UCSD-AML1 (cell line): ENCODE measurements at regions not wholly inside any gene's neighbourhood (a gene's known extent, or its start where the extent isn't known, plus 50 kb on each side); places are given as distances from the start of the nearest gene placed in this dataset.
"Not testable (repeated sequence)": the region's sequence is repeated elsewhere in the genome, so short reads cannot be mapped to it uniquely, and the experiment has no call there.

Source experiments
- DNase-seq: peaks from one replicate; lab custom pipeline; 2025; ENCODE audit not compliant: unreplicated experiment; lab: John Stamatoyannopoulos, UW

DNA sequence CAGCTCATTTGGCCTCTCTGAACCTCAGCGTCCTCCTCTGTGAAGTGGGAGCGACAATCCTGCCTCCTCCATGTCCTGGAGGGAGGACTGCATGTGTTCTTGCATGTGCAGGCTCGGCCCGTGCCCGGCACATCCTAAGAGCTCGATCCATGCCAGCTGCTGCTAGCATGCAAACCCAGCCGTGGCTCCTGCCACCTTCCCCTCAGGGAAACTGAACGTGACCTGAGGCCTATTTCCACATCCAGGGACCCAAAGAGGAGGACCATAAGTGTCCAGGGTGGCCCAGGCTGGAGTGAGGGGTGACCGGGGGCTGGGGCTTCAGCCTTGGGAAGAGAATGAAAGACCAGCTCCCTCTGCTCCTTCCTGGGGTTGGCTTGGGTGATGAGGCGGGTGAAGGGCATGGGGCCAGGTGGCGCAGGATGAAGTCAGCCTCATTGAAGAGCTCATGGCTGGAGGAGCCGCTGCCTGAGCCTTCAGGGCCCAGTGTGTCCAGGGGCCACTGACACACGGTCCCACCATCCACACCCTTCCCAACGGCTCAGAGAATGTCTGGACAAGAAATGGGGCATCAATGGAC, 115.7 kb upstream of the AKAP13 start:
- not testable (repeated sequence) for DNase-seq

DNA sequence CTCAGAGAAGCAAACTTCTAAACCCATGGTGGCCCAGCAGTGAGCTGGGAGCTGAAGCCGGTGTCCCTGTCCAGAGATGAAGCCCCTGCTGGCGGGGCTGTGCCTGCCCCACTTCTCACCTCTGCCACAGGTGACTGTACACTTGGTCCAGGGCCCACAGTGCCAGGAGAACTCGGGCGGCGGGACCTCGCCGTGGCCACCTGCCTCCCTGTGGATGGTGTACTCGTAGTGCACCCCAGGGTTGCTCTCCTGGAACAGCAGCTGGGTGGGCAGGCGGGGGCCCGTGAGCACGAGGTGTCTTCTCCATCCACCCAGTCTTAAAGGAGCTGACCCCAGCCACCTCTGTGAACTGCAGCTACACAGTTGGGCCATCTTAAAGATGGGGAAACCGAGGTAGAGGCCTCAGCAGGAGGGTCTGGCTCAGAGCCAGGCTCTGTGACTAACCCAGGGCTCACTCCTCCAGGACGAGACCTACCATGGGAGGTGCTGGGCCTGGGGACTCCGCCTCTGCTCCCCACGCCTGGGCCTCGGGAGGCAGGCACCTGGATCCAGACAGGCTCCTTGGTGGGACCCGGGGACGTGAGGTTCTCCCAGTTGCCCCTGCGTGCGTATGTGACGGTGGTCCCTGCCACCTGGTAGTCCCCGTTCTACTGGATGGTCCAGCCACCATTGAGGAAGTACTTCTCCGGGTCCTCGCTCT, 113.1 kb upstream of the AKAP13 start:
- DNase-seq = not testable (repeated sequence)

DNA sequence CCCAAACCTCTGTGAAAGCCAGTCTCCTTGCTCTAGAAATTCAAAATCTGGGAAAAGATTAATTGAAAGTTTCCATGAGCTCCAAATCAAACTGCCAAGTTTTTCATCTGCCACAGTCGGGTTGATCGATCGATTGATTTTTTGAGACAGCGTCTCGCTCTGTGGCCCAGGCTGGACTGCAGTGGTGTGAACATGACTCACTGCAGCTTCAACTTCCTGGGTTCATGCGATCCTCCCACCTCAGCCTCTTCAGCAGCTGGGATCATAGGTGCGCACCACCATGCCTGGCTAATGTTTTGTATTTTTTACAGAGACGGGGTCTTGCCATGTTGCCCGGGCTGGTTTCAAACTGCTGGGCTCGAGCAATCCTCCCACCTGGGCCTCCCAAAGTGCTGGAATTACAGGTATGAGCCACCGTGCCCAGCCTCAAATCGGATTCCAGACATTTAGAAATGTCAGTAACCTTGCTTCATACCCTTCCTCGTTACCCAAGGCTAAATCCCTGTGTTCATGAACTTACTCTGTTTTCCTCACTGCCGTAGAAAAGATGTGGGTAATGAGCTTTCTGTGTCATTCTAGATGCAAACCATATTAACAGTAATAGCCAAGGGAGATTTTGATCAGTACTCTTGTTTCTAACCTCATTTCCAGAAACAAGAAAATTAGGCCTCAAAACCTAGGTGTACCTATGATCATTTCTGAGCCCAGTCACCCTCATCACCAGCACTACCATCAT, 105.9 kb upstream of the AKAP13 start:
- no peak for DNase-seq

DNA sequence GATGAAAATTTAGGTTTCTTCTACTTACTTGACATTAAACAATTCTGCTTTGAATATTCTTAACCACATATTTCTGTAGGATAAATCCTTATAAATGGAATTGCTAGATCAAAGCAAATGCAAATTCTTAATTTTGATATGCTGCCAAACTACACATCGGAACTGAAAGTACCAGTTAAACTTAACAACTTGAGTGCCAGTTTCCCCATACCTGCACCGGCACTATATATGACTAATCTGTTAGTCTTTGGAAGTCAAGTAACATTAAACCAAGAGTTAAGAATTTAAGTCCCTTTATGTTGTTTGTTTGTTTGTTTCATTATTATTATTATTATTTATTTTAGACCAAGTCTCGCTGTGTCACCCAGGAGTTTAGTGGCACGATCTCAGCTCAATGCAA, 103.9 kb upstream of the AKAP13 start:
- no peak for DNase-seq

DNA sequence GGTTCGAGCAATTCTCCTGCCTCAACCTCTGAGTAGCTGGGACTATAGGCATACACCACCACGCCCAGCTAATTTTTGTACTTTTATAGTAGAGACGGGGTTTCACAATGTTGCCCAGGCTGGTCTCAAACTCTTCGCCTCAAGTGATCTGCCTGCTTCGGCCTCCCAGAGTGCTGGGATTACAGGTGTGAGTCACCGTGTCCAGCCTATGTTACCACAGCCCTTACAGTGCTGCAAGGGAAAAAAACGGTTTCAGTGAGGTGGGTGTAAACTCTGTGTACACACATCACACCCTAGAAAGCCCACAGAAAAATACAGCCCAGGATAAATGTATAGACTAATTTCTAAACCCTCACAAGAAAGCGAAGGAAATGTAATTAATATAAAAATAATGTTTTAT, 103.5 kb upstream of the AKAP13 start:
- no peak for DNase-seq

DNA sequence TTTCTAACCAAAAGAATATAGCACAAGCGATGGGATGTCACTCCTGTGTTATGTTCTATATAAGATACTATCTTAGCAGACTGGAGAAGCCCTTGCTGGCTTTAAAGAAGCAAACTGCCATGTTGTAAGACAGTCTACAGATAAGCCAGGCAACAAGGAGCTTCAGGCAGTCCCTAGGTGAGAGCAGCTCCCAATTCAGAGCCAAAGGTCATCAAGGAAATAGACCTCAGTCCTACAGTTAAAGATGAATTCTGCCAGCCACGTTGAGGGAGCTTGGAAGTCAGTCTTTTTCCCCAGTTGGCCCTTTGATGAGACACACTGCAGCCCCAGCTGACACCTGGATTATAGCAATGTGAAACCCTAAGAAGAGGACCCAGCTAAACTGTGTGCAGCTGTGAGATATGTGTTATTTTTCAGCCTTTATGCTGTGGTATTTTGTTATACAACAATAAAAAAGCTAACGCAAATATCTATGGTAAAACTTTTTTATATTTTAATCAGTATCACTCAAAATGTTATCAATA, 102.5 kb upstream of the AKAP13 start:
- DNase-seq = no peak

DNA sequence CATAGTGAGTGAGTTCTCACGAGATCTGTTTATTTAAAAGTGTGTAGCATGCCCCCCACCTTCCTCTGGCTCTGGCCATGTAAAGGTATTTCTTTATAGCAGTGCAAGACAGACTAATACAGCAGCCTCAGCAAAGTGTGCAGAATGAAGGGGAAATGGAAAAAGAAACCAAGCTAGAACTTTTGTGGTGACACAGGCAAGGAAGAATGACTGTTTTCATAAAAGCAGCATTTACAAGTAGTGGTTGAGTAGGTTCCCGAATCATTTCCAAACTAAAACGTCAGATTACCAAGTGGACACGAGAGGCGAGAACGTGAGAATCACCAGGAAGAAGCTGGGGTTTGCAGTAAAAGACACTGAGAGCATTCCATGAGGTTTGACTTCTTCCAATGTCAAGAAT, 100.2 kb upstream of the AKAP13 start:
- no peak for DNase-seq

DNA sequence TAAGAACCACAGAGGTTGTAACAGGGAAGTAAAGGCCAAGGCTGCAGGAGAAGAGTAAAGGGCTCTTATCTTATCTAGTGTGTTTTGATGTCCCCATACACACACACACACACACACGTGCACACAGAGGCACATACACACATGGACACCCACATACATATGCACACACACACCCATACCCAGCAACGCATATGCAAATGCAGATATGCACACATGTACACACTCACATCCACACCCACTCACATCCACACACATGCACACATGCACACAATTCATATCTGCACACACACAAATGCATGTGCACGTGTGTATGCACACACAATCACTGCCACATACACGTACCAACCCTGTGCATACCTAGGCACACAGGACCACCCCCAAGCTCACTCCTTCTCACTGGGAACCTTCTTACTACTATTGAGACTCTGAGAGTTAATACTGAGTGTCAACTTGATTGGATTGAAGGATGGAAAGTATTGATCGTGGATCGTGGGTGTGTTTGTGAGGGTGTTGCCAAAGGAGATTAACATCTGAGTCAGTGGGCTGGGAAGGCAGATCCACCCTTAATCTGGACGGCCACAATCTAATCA, 99.0 kb upstream of the AKAP13 start:
- no peak for DNase-seq

DNA sequence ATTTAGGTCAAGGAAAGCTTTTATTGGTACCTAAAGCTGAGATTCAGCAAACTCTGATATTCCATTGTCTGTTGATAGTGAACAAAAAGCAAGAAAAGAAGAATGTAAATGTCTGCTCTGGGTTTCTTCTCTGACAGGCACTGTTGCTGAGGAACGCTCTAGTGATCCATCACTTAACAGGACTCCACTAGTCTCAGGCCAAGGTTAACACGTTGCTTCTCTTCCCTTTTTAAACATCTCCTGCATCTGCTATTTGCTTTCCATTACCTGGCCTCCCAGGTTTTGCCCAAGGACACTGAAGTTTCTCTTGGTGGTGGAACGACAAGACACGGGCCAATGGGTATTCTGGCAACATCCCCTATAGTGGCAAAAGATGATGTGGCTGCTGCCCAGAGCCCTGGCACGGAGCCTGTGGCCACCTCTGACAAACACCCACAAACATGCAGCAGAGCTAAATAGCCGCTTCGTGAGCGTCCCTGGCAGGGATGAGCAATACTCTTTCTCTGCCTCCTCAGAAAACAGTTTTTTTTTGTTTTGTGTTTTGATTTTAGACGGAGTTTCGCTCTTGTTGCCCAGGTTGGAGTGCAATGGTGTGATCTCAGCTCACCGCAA, 97.8 kb upstream of the AKAP13 start:
- DNase-seq = no peak

DNA sequence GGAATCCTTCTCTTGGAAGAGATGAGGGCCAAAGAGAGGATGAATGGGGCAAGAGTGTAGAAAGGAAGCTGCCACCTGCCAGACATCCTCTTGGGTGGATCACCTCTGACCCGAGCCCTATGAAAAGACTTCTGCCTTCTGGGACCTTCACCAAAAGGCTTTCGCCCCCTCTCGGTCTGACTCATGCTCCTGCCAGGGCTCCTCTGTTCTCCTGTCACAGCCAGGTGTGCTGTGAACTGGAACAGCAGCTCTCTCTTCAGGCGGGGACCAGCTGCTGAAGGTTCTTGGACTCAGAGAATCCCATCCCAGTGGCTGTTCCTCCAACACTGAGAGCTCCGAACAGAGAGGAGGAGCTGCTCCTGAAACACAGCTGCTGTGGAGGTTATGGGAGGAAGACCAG, 96.6 kb upstream of the AKAP13 start:
- DNase-seq = not testable (repeated sequence)

DNA sequence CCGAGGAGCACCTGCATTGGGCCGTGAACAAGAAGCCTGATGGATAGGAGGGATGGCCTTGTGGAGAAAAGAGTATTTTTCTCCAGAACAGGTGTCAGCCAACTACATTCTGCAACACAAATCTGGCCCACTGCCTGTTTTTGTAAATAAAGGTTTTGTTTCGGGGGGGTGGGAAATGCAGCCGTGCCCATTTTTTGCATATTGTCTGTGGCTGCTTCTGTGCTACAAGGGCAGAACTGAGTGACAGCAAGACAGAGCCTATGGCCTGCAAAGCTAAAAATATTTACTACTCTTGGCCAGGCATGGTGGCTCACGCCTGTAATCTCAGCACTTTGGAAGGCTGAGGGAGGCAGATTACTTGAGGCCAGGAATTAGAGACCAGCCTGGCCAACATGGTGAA, 95.9 kb upstream of the AKAP13 start:
- no peak for DNase-seq

DNA sequence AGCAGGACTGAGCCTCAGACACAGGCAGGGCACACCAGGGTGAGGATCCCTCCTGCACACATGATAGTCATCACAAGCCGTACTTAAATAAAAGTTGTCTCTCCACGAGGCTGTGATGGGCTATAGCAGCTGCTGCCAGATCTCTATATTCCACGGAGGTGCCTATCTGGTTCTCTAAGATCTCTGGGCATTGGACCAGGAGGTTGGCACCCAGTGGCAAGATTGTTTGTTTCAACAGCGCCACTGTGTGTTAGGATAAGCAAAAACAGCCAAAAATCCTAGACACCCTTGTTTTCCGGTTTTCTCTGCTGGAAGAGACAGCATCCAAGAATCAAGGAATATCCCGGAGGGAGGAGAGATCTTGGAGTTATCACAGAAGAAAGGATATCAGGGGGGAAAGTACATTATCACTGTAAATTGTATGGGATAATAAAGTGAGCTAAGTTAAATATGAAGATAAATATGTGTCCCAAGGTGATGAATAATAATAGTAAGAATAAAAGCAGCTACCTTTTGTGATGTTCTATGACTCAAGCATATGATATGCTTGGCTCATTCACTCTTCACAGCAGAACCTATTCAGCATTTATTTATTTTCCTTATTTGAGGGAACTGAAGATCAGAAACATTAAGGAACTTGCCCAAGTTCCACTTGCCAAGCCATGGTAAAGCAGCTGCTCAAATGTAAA, 90.6 kb upstream of the AKAP13 start:
- peak; percentile 23 for DNase-seq

DNA sequence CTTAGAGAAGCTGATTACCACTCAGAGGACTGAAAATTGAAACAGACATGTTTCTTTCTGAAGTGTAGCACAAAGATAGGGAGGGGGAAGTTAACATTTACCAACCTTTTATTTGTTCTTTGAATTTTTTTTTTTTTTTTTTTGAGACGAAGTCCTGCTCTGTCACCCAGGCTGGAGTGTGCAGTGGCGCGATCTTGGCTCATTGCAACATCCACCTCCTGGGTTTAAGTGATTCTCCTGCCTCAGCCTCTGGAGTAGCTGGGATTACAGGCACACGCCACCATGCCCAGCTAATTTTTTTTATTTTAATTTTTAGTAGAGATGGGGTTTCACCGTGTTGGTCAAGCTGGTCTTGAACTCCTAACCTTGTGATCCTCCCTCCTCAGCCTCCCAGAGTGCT, 87.8 kb upstream of the AKAP13 start:
- DNase-seq = not testable (repeated sequence)

DNA sequence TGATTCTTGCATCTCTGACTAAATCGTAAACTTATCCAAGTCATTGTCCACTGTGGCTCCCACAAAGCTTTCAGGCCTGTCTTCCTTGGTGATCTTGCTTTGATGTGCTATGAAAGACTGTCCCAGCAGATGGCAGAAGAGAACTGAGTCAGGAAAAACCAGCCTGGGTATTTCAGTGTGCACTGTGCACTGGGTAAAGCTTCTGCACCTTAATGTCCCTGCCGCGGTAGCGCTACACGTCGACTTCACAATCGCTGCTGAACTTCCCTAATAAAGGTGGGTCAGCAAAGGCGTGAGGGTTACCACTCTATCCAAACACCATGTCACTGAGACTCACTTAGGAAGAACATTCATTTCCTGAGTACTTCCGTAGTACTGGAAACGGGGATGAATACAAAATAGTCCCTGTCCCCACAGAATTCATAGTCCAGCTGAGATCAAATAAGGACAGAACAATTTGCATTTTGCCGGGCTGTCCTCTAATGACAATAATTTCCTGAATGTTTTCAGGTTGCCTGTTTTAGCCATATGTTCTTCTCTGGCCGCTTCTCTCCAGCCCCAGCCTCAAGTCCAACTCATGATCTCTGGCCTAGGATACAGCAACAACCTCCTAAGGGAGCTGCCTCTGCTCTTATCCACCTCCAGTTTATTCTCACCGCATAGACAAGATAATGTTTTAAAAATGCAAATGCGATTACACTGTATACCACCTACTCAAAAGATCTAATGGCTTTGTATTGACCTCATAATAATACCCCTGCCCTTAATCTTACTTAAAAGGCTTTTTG, 83.6 kb upstream of the AKAP13 start:
- DNase-seq = peak; percentile 46

DNA sequence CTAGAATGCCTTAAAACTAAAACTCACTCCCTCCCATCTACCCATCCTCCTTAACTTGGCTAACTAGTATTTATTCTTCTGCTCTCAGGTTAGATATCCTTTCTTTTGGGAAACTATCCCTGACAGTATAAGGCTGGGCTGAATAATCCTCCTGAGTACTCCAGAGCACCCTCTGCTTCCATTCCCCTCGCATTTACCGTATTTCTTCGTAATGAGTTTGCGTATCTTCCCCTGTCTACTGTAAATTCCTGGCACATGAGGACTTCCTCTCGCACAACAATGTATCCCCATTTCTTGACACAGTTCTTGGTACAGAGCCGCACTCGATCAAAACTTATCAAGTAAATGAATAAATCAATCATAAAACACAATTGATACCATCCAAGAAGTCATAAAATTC, 82.9 kb upstream of the AKAP13 start:
- no peak for DNase-seq

DNA sequence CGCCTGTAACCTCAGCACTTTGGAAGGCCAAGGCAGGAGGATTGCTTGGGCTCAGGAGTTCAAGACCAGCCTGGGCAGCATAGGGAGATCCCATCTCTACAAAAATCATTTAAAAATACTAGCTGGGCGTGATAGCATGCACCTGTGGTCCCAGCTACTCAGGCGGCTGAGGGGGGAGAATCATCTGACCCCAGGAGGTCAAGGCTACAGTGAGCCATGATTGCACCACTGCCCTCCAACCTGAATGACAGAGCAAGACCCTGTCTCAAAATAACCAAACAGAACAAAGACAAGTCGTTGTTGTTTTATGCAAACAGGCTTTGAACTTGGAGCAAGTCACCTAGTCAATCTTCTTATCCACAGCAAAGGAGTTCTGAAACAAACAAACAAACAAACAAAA, 82.0 kb upstream of the AKAP13 start:
- DNase-seq = no peak

DNA sequence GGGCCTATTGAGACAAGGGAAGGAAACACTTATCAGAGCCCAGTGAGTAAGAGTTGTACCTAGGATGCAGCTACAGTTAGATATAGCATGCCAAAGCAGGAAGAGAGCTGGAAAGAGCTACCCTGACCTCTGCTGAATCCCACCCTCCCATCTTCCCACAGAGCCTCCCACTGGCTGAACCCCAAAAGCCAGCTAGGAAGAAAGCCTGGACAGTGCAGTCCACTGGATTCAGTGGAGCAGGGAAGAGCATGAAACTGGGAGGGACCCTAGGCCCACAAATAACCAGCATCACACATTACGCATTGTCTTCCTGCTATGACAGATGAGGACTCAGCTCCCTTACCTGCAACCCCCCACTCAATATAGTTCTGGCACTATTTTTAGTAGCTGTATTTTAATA, 81.5 kb upstream of the AKAP13 start:
- DNase-seq = no peak

DNA sequence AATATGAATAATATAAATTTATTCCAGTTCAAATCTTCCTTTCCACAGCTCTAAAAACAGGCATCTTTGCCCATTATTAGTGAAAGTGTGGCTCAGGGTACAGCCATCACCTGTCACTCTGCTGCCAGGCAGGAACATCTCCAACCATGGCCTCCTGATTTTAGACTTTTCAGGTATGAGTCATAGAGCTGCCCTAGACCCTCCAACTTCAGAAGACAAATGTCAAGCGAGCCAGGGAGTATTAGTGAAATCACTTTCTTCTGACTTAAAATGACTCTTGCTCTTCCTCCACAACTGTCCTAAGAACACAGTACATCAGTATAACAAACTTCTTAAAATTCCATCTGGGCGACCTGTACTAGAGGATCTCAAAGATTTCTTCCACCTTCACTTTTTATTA, 78.1 kb upstream of the AKAP13 start:
- no peak for DNase-seq

DNA sequence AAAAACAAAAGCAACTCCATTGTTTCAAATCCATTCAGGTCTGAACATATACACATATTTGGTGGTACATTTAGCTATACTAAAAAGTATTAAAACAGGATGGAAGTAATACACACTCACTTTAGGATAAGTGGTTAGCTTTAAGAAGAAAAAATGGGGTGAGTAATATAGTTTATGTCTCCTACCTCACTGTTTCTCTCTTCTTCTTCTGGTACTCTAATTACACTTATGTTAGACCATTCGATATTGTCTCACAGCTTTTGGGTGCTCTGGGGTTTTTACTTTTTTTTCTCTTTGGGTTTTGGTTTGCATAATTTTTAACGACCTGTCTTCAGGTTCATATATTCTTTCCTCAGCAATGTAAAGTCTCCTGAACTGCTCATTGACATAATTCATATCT, 75.4 kb upstream of the AKAP13 start:
- DNase-seq = no peak
